ENCODE measurements at regions not wholly inside any gene's neighbourhood (a gene's known extent, or its start where the extent isn't known, plus 50 kb on each side); places are given as distances from the start of the nearest gene placed in this dataset.

DNA sequence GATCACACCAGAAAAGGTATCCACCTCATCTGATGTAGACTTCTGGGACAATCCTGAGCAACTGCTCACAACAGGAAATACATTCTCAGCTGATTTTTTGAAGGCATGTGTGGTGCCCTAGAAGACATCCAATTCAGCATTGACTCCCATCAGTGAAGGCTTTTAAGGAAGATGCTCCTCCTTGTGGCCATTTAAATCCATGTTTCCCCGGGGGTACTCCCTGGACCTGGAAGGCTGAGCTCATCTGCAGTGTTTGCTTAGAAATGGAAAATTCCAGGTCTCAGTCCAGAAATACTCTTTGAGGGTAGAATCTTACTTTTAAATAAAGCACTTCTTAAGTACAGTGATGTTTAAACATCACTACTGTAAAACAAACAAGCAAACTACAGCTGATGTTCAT is 195.5 kb upstream of the PDE10A start:
- no peak for TF ChIP-seq CTCF (IDR thresholded peaks at IDR 0.05)
- TF ChIP-seq EZH2 (IDR thresholded peaks at IDR 0.05; ENCODE audit: borderline replicate concordance, insufficient read depth, low read depth, low read length, poor library complexity, severe bottlenecking) = no peak

Data from B cell (primary cell).